Calu3 (cell line): ENCODE measurements at regions not wholly inside any gene's neighbourhood (a gene's known extent, or its start where the extent isn't known, plus 50 kb on each side); places are given as distances from the start of the nearest gene placed in this dataset.

ENCODE experiments used
- BruUV-seq: library from RNA; stranded (reverse); fragments of 400-500 nt; replicated peaks from 2 replicates; lab custom pipeline; 2021; lab: Mats Ljungman, UMichigan
- CTCF ChIA-PET: fragments of 300-600 bp; sonication (Branson Sonifier 250); formaldehyde crosslinking; loops from one replicate; lab custom pipeline; 2022; ENCODE audit warnings: antibody characterized with exemption; lab: Charles Lee
- DNase-seq: peaks from one replicate; pipeline ENCODE4 v3.0.0; 2022
- H3K27ac Mint-ChIP-seq: one replicate; pipeline ENCODE4 v1.8.0; 2022; ENCODE audit warnings: mixed read lengths; ENCODE audit not compliant: unreplicated experiment
- H3K27me3 Mint-ChIP-seq: one replicate; pipeline ENCODE4 v1.8.0; 2022; ENCODE audit warnings: mixed read lengths; ENCODE audit not compliant: unreplicated experiment
- H3K36me3 Mint-ChIP-seq: one replicate; pipeline ENCODE4 v1.8.0; 2022; ENCODE audit warnings: mild to moderate bottlenecking, moderate library complexity, mixed read lengths; ENCODE audit not compliant: insufficient read depth, unreplicated experiment
- H3K4me1 Mint-ChIP-seq: one replicate; pipeline ENCODE4 v1.8.0; 2022; ENCODE audit warnings: mild to moderate bottlenecking, low read depth, mixed read lengths; ENCODE audit not compliant: unreplicated experiment
- H3K4me3 Mint-ChIP-seq: one replicate; pipeline ENCODE4 v1.8.0; 2022; ENCODE audit warnings: mild to moderate bottlenecking, low read depth, moderate library complexity, mixed read lengths; ENCODE audit not compliant: unreplicated experiment
- H3K9me3 Mint-ChIP-seq: one replicate; pipeline ENCODE4 v1.8.0; 2022; ENCODE audit warnings: low read depth, mixed read lengths; ENCODE audit not compliant: unreplicated experiment
- intact Hi-C: fragments of 100-400 bp; cut with micrococcal nuclease; formaldehyde crosslinking; loops from one replicate; pipeline ENCODE4 v1.10.0; 2022; ENCODE audit not compliant: unreplicated experiment
- TF ChIP-seq, protein P1 (sequence below): fragments of 200-600 bp; IDR thresholded peaks from one replicate; pipeline ENCODE4 v1.8.0; 2022; ENCODE audit warnings: antibody characterized with exemption; ENCODE audit not compliant: unreplicated experiment

DNA sequence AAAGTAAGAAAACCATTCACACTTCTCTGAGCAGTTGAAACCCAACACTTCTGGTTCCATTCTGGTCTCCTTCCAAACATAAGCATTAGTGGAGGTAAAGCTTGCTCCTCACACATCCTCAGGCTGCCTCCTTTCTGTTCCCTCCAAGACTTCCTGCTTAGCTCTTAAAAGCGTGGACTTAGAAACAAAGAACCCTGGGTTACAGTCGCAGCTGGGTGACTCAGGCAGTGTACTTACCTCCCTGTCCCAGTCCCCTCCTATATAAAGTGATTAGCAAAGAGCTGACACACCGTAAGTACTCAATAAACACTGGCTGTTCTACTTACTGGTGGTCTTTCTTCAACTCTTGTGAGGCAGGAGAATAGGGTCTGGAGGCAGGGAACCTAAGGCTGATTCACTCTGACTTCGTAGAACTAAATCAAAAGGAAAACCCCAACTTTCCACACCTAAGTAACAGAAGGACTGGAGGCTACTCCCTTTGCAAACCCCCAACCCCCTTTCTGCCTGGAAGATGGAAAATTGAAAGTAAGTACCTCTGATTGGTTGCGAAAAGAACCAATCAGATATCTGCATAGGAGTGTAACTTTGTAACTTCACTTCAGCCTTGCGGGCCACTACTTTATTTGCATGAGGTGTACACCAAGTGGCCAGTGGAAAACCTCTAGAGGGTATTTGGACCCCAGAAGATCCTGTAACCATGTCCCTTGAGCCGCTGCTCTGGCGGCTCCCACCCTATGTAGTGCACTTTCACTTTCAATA lies 165.4 kb downstream of the SUCLA2 start:
- no peaks in the 10 kb centered on the region for H3K36me3 Mint-ChIP-seq
- no peak overlapping the region for H3K27ac Mint-ChIP-seq
- H3K4me1 Mint-ChIP-seq = no peaks in the 10 kb centered on the region
- CTCF ChIA-PET = no interaction called here
- TF ChIP-seq, protein P1, sequence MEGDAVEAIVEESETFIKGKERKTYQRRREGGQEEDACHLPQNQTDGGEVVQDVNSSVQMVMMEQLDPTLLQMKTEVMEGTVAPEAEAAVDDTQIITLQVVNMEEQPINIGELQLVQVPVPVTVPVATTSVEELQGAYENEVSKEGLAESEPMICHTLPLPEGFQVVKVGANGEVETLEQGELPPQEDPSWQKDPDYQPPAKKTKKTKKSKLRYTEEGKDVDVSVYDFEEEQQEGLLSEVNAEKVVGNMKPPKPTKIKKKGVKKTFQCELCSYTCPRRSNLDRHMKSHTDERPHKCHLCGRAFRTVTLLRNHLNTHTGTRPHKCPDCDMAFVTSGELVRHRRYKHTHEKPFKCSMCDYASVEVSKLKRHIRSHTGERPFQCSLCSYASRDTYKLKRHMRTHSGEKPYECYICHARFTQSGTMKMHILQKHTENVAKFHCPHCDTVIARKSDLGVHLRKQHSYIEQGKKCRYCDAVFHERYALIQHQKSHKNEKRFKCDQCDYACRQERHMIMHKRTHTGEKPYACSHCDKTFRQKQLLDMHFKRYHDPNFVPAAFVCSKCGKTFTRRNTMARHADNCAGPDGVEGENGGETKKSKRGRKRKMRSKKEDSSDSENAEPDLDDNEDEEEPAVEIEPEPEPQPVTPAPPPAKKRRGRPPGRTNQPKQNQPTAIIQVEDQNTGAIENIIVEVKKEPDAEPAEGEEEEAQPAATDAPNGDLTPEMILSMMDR = no peak
- H3K4me3 Mint-ChIP-seq = no peak overlapping the region
- no peaks in the 10 kb centered on the region for H3K27me3 Mint-ChIP-seq
- BruUV-seq = no TSS peak
- DNase-seq = no peak
- intact Hi-C loops = no loop called here
- H3K9me3 Mint-ChIP-seq = no peaks in the 10 kb centered on the region

DNA sequence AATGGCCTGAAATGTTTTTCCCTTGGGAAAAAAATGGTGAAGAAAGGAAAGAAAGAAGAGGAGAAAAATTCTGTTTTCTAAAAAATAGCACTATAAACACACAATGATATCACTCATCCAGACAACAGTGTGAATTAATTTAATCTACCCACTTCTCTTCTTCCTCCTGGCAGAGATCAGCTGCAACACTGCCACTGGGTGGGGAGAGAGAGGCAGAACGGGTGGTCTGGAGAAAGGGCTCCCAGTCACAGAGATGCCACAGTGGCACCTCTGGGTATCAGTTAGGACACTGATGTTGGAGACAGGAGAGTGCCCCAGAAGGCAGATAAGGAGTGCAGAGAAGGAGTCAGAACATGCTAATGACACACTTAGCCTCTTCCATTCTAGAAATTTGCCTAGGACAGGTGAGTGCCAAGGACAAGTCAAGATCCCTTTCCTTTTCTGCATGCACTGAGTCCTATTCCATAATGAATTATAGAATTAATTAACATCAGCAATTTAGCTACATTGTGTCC lies 168.6 kb downstream of the SUCLA2 start:
- intact Hi-C loops = no loop called here
- H3K4me1 Mint-ChIP-seq = no peaks in the 10 kb centered on the region
- H3K36me3 Mint-ChIP-seq = no peaks in the 10 kb centered on the region
- CTCF ChIA-PET = no interaction called here
- TF ChIP-seq, protein P1 = no peak
- no peak overlapping the region for H3K27ac Mint-ChIP-seq
- H3K9me3 Mint-ChIP-seq = no peaks in the 10 kb centered on the region
- H3K27me3 Mint-ChIP-seq = no peaks in the 10 kb centered on the region
- DNase-seq = no peak
- BruUV-seq = no TSS peak
- H3K4me3 Mint-ChIP-seq = no peak overlapping the region

DNA sequence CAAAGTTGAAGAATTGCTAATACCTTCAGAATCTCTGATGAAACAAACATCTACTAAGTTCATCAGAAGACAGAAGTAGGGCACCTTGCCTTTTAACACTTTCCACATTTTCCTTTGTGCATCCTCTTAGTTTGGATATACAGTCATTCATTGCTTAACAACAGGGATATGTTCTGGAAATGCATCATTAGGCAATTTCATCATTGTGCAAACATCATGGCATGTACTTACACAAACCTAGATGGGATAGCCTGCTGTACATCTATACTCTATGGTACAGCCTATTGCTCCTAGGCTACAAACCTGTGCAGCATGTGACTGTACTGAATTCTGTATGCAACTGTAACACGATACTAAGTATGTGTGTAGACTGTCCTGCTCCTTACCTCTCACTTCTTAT lies 169.8 kb downstream of the SUCLA2 start:
- Mint-ChIP-seq H3K27ac (no peak overlapping the region), H3K9me3 (no peaks in the 10 kb centered on the region), H3K4me3 (no peak overlapping the region), H3K27me3 (no peaks in the 10 kb centered on the region), H3K4me1 (no peaks in the 10 kb centered on the region), H3K36me3 (no peaks in the 10 kb centered on the region)
- CTCF ChIA-PET = no interaction called here
- TF ChIP-seq, protein P1 = no peak
- no peak for DNase-seq
- no TSS peak for BruUV-seq
- intact Hi-C loops = no loop called here

DNA sequence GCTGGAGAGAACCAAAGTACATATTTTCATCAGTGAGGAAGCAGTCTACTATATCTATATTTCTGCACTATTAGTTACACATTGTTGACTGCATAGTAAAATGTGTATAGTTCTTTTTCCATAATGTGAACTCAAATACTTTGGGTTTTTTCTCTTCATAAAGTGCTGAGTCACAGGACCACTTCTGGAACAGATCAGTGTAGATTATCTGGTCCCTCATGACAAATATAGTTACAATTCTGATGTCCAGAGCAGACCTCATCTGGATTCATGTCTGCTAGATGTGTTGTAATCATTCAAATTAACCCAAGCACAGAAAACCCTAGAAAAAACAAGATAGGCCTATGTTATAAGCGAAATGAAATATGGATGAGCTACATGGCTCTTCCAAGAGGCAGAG lies 171.4 kb downstream of the SUCLA2 start:
- no peak overlapping the region for H3K27ac Mint-ChIP-seq
- no peak overlapping the region for H3K4me3 Mint-ChIP-seq
- TF ChIP-seq, protein P1 = no peak
- H3K4me1 Mint-ChIP-seq = no peaks in the 10 kb centered on the region
- no peak for DNase-seq
- peaks cover 5% of the 10 kb centered on the region for H3K9me3 Mint-ChIP-seq
- CTCF ChIA-PET = no interaction called here
- no TSS peak for BruUV-seq
- intact Hi-C loops = no loop called here
- H3K36me3 Mint-ChIP-seq = no peaks in the 10 kb centered on the region
- no peaks in the 10 kb centered on the region for H3K27me3 Mint-ChIP-seq
